Panc1 (cell line): ENCODE measurements at regions not wholly inside any gene's neighbourhood (a gene's known extent, or its start where the extent isn't known, plus 50 kb on each side); places are given as distances from the start of the nearest gene placed in this dataset.
"Not testable (repeated sequence)": the region's sequence is repeated elsewhere in the genome, so short reads cannot be mapped to it uniquely, and the experiment has no call there.

Experiments used
- ATAC-seq: fragments of 200-7000 bp; cut with Tn5 transposase; 2 replicates; pipeline ENCODE4 v1.9.1; 2020; ENCODE audit warnings: mild to moderate bottlenecking, moderate library complexity
- BruUV-seq: library from RNA; stranded (reverse); fragments of 400-500 nt; replicated peaks from 2 replicates; lab custom pipeline; 2021; lab: Mats Ljungman, UMichigan
- CTCF ChIA-PET: fragments of 300-600 bp; sonication (Branson Sonifier 250); formaldehyde crosslinking; loops from one replicate; lab custom pipeline; 2022; ENCODE audit warnings: antibody characterized with exemption; lab: Charles Lee
- POLR2A ChIA-PET: fragments of 300-600 bp; sonication (Branson Sonifier 250); formaldehyde crosslinking; loops from one replicate; lab custom pipeline; 2022; ENCODE audit warnings: antibody characterized with exemption; lab: Charles Lee
- DNase-seq: peaks from one replicate; pipeline ENCODE4 v3.0.0-alpha.2; 2010; ENCODE audit warnings: low read depth, low spot score
- H3K27ac ChIP-seq: 2 replicates; pipeline ENCODE4 v1.5.1; 2011; ENCODE audit warnings: mild to moderate bottlenecking, low read length, inconsistent platforms
- H3K27me3 ChIP-seq: fragments of 200-500 bp; sonication (Bioruptor generic); 2 replicates; pipeline ENCODE4 v1.6.0; 2014; ENCODE audit warnings: low read length, inconsistent platforms; ENCODE audit not compliant: control insufficient read depth, insufficient read depth
- H3K36me3 ChIP-seq: fragments of 200-500 bp; sonication (Bioruptor generic); 2 replicates; pipeline ENCODE4 v1.5.1; 2014; ENCODE audit warnings: inconsistent platforms, mild to moderate bottlenecking, low read length, moderate library complexity; ENCODE audit not compliant: control insufficient read depth, insufficient read depth
- H3K4me1 ChIP-seq: 2 replicates; pipeline ENCODE4 v1.5.1; 2011; ENCODE audit warnings: inconsistent platforms, mild to moderate bottlenecking, low read length, moderate library complexity; ENCODE audit not compliant: control insufficient read depth, insufficient read depth
- H3K4me3 ChIP-seq, 2 experiments: 2 replicates each; pipeline ENCODE4 v1.5.1; 2011 to 2012; ENCODE audit warnings: low read depth in 2 of 2, low read length in 2 of 2, mild to moderate bottlenecking in 2 of 2, inconsistent platforms in 1 of 2, moderate library complexity in 1 of 2
- H3K9me3 ChIP-seq: fragments of 200-500 bp; sonication (Bioruptor generic); 2 replicates; pipeline ENCODE4 v1.5.1; 2014; ENCODE audit warnings: low read depth, mild to moderate bottlenecking, inconsistent platforms, low read length, moderate library complexity; ENCODE audit not compliant: control insufficient read depth, insufficient read depth
- in situ Hi-C: cut with HindIII; loops from 2 replicates; pipeline ENCODE4 v1.10.0; 2016; ENCODE audit warnings: low sequenced_read_pairs, low pct_unique_long_range_greater_than_20kb
- intact Hi-C: fragments of 100-400 bp; cut with micrococcal nuclease; formaldehyde crosslinking; loops from one replicate; pipeline ENCODE4 v1.10.0; 2022; ENCODE audit not compliant: unreplicated experiment
- TF ChIP-seq, protein P1 (sequence below): fragments of 450-650 bp; IDR thresholded peaks from 2 replicates; pipeline ENCODE4 v1.5.1; 2017; ENCODE audit warnings: mild to moderate bottlenecking

DNA sequence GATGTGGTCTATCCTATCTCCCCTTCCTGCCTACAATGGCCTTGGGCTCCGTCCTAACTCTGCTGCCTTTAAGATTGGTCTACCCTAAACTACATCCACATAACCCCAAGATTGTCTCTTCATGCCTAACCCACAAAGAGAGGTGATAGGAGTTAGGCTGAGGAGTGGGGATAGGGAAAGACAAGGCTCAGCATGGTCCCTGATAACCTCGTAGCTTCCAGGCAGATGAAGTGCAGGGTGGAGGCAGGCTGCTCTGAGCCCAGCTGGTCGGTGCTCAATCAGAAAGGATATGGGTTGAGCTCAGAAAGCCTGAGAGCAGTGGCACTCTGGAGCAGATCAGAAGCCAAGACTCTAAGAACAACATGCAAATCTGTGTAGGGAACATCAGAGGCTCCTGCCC is 87.1 kb upstream of the KIF2A start:
- DNase-seq, CTCF ChIA-PET, ATAC-seq, intact Hi-C loops, POLR2A ChIA-PET, H3K36me3 ChIP-seq, H3K4me3 ChIP-seq, H3K9me3 ChIP-seq, H3K27ac ChIP-seq, in situ Hi-C loops, BruUV-seq, H3K4me1 ChIP-seq: not testable (repeated sequence)
- H3K27me3 ChIP-seq = peaks cover 13% of the 10 kb centered on the region

DNA sequence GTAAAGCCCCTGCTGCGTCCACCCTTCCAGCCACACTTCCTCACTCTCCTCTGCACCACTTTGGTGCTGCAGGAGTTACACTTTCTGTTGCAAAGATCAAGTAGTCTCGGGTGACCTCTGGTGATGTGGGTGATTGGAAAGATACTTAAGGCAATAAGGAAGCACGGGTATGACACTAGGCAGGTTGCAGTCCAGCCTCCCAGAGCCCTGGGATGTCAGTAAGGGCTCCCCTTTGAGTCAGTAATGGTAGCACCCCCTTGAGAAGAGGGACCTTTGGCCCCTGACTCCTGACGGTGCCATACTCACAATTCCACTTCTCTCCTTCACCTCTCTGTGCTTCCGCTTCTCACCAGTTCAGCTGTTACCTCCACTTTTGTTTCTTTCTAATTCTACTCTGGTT is 84.1 kb upstream of the KIF2A start:
- POLR2A ChIA-PET, DNase-seq, CTCF ChIA-PET, intact Hi-C loops, H3K36me3 ChIP-seq, H3K4me1 ChIP-seq, BruUV-seq, H3K4me3 ChIP-seq, in situ Hi-C loops, H3K27me3 ChIP-seq, H3K27ac ChIP-seq, ATAC-seq, H3K9me3 ChIP-seq: not testable (repeated sequence)

DNA sequence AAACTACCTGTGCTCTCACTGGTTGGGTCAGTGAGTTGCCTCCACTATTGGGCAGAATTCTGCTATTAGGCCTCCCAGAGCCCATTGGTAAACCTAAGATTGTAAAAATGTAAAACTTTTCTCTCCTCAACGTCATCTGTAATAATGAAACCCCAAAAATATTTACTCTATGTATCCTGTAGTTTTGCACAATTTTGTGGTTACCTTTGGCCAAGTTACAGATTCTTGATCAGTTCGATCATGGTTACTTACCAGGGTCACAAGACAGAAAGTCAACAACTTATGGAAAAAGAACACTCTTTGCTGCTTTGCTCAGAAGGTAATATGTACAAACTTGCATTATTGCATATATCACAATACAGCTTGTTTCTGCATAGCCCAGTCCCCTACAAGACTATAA is 83.7 kb upstream of the KIF2A start:
- H3K4me3 ChIP-seq, POLR2A ChIA-PET, BruUV-seq, H3K27ac ChIP-seq, CTCF ChIA-PET, H3K36me3 ChIP-seq, H3K4me1 ChIP-seq, ATAC-seq, in situ Hi-C loops, intact Hi-C loops, H3K9me3 ChIP-seq, H3K27me3 ChIP-seq, DNase-seq: not testable (repeated sequence)

DNA sequence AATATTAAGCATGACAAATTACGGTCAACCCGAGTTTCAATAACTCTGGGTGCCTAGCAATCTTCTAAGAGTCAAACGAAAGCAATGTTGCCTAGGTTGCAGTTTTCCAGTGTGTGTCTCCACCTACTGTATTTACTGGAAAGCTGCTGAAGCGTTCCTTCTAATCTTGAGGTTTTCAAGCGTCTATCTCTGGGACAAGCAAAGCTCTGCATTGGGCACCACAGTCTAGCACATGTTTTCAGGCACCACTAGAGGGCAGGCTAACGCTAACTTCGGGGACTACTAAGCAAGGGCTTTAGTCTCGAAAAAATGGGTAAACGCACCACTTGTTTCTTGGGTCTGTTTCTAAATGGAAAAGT is 82.7 kb upstream of the KIF2A start:
- BruUV-seq, in situ Hi-C loops, H3K36me3 ChIP-seq, H3K27me3 ChIP-seq, H3K27ac ChIP-seq, DNase-seq, intact Hi-C loops, H3K4me3 ChIP-seq, H3K4me1 ChIP-seq, H3K9me3 ChIP-seq, POLR2A ChIA-PET: not testable (repeated sequence)
- CTCF ChIA-PET = interaction anchor here (0.6 to 0.7 kb wide), 2 partner anchors 189 to 599 kb away, joined by 3 to 4 read pairs; partner anchors contain the start of gene IPO11
- peak; percentile 100 for ATAC-seq
- TF ChIP-seq, protein P1, sequence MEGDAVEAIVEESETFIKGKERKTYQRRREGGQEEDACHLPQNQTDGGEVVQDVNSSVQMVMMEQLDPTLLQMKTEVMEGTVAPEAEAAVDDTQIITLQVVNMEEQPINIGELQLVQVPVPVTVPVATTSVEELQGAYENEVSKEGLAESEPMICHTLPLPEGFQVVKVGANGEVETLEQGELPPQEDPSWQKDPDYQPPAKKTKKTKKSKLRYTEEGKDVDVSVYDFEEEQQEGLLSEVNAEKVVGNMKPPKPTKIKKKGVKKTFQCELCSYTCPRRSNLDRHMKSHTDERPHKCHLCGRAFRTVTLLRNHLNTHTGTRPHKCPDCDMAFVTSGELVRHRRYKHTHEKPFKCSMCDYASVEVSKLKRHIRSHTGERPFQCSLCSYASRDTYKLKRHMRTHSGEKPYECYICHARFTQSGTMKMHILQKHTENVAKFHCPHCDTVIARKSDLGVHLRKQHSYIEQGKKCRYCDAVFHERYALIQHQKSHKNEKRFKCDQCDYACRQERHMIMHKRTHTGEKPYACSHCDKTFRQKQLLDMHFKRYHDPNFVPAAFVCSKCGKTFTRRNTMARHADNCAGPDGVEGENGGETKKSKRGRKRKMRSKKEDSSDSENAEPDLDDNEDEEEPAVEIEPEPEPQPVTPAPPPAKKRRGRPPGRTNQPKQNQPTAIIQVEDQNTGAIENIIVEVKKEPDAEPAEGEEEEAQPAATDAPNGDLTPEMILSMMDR = peak; percentile 73
